Neural cell (in vitro differentiated cells): ENCODE measurements at regions not wholly inside any gene's neighbourhood (a gene's known extent, or its start where the extent isn't known, plus 50 kb on each side); places are given as distances from the start of the nearest gene placed in this dataset.

ENCODE experiments used
- H2AFZ ChIP-seq: fragments of 200-600, 300-800 bp; sonication (generic), shearing (Covaris generic); 2 replicates; pipeline ENCODE4 v1.6.0; 2014; ENCODE audit warnings: low read depth, mild to moderate bottlenecking, antibody characterized with exemption, low read length, moderate library complexity
- H3F3A ChIP-seq: fragments of 200-600 bp; shearing (Covaris generic); 2 replicates; pipeline ENCODE4 v1.6.1; 2016; ENCODE audit warnings: mild to moderate bottlenecking, moderate library complexity, mixed read lengths, antibody characterized with exemption, low read length; ENCODE audit not compliant: insufficient read depth, poor library complexity, severe bottlenecking
- H3K27ac ChIP-seq: fragments of 200-600, 300-800 bp; sonication (generic), shearing (Covaris generic); 2 replicates; pipeline ENCODE4 v1.5.1; 2014; ENCODE audit warnings: mild to moderate bottlenecking, low read length, moderate library complexity
- H3K27me3 ChIP-seq: fragments of 300-800, 200-600 bp; sonication (generic), shearing (Covaris generic); 2 replicates; pipeline ENCODE4 v1.6.0; 2014; ENCODE audit warnings: mild to moderate bottlenecking, low read depth, low read length, moderate library complexity; ENCODE audit not compliant: insufficient read depth
- H3K36me3 ChIP-seq: fragments of 300-800, 200-600 bp; sonication (generic), shearing (Covaris generic); 2 replicates; pipeline ENCODE4 v1.5.1; 2014; ENCODE audit warnings: mild to moderate bottlenecking, antibody characterized with exemption, low read length, moderate library complexity; ENCODE audit not compliant: insufficient read depth
- H3K4me2 ChIP-seq: fragments of 300-800, 200-600 bp; sonication (generic), shearing (Covaris generic); 2 replicates; pipeline ENCODE4 v1.6.0; 2014; ENCODE audit warnings: mild to moderate bottlenecking, low read length
- H3K4me3 ChIP-seq: fragments of 300-800, 200-600 bp; sonication (generic), shearing (Covaris generic); 2 replicates; pipeline ENCODE4 v1.5.1; 2014; ENCODE audit warnings: mild to moderate bottlenecking, low read length, moderate library complexity
- H3K79me2 ChIP-seq: fragments of 200-600 bp; shearing (Covaris generic); replicated peaks from 2 replicates; pipeline ENCODE4 v1.6.0; 2014; ENCODE audit warnings: mild to moderate bottlenecking, low read length, moderate library complexity; ENCODE audit not compliant: insufficient read depth
- H3K9ac ChIP-seq: fragments of 300-800, 200-600 bp; sonication (generic), shearing (Covaris generic); 2 replicates; pipeline ENCODE4 v1.6.1; 2016; ENCODE audit warnings: mild to moderate bottlenecking, low read length, mixed read lengths
- H3K9me2 ChIP-seq: fragments of 200-600 bp; shearing (Covaris generic); 2 replicates; pipeline ENCODE4 v1.6.1; 2016; ENCODE audit warnings: mild to moderate bottlenecking, low read length, mixed read lengths; ENCODE audit not compliant: insufficient read depth
- H3K9me3 ChIP-seq: fragments of 200-600, 300-800 bp; sonication (generic), shearing (Covaris generic); 2 replicates; pipeline ENCODE4 v1.6.1; 2016; ENCODE audit warnings: mild to moderate bottlenecking, mixed run types, low read length, moderate library complexity, mixed read lengths
- H4K20me1 ChIP-seq: fragments of 200-600 bp; shearing (Covaris generic); 2 replicates; pipeline ENCODE4 v1.6.1; 2016; ENCODE audit warnings: mild to moderate bottlenecking, mixed run types; ENCODE audit not compliant: insufficient read depth
- CTCF ChIP-seq: fragments of 450-650 bp; IDR thresholded peaks from 2 replicates; pipeline ENCODE4 v1.5.1; 2014; ENCODE audit warnings: antibody characterized with exemption, mild to moderate bottlenecking, moderate library complexity; ENCODE audit not compliant: poor library complexity, severe bottlenecking
- EP300 ChIP-seq: fragments of 450-650 bp; conservative IDR thresholded peaks from 2 replicates; pipeline ENCODE4 v1.6.1; 2014; ENCODE audit warnings: antibody characterized with exemption, mild to moderate bottlenecking, moderate library complexity; ENCODE audit not compliant: poor library complexity, severe bottlenecking
- EZH2 ChIP-seq: fragments of 200-600, 300-800 bp; shearing (Covaris generic), sonication (generic); IDR thresholded peaks from 2 replicates; pipeline ENCODE4 v1.6.1; 2014; ENCODE audit warnings: antibody characterized with exemption, low read length, borderline replicate concordance, mild to moderate bottlenecking; ENCODE audit not compliant: insufficient read depth, poor library complexity, severe bottlenecking
- MXI1 ChIP-seq: fragments of 450-650 bp; conservative IDR thresholded peaks from 2 replicates; pipeline ENCODE4 v1.6.1; 2014; ENCODE audit warnings: antibody characterized with exemption, mild to moderate bottlenecking; ENCODE audit not compliant: poor library complexity, severe bottlenecking
- POLR2AphosphoS5 ChIP-seq: IDR thresholded peaks from 2 replicates; pipeline ENCODE4 v1.6.1; 2012
- SMC3 ChIP-seq: fragments of 450-650 bp; conservative IDR thresholded peaks from 2 replicates; pipeline ENCODE4 v1.6.1; 2014; ENCODE audit warnings: antibody characterized with exemption, mild to moderate bottlenecking, moderate library complexity; ENCODE audit not compliant: poor library complexity
- TF ChIP-seq, protein P1 (sequence below): IDR thresholded peaks from 2 replicates; pipeline ENCODE4 v1.6.1; 2012; ENCODE audit warnings: borderline replicate concordance

DNA sequence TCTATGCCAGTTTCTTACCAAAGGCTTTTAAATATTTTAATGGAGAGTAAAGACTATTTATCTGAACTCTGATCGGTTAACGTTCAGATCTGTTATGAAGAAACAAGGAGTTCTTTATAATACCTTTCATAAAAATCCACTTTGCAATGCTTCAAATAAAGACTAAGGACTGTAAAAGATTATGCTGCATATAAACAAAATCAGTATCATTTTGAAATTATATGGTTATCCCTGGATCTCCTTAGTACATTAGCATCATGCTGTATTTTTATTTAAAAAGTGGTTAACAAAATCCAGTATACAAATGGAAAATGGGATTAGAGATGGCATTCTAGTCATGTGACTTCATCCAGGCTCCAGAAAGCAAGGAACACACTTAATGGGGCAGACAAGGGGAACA is 386.8 kb downstream of the LMO4 start:
- H4K20me1 ChIP-seq = no peaks in the 10 kb centered on the region
- no peak overlapping the region for H3K9ac ChIP-seq
- H3K4me3 ChIP-seq = no peak overlapping the region
- H3K79me2 ChIP-seq = no peaks in the 10 kb centered on the region
- H3K9me2 ChIP-seq = no peaks in the 10 kb centered on the region
- no peaks in the 10 kb centered on the region for H3K9me3 ChIP-seq
- no peak overlapping the region for H3K4me2 ChIP-seq
- no peaks in the 10 kb centered on the region for H3F3A ChIP-seq
- TF ChIP-seq, protein P1, sequence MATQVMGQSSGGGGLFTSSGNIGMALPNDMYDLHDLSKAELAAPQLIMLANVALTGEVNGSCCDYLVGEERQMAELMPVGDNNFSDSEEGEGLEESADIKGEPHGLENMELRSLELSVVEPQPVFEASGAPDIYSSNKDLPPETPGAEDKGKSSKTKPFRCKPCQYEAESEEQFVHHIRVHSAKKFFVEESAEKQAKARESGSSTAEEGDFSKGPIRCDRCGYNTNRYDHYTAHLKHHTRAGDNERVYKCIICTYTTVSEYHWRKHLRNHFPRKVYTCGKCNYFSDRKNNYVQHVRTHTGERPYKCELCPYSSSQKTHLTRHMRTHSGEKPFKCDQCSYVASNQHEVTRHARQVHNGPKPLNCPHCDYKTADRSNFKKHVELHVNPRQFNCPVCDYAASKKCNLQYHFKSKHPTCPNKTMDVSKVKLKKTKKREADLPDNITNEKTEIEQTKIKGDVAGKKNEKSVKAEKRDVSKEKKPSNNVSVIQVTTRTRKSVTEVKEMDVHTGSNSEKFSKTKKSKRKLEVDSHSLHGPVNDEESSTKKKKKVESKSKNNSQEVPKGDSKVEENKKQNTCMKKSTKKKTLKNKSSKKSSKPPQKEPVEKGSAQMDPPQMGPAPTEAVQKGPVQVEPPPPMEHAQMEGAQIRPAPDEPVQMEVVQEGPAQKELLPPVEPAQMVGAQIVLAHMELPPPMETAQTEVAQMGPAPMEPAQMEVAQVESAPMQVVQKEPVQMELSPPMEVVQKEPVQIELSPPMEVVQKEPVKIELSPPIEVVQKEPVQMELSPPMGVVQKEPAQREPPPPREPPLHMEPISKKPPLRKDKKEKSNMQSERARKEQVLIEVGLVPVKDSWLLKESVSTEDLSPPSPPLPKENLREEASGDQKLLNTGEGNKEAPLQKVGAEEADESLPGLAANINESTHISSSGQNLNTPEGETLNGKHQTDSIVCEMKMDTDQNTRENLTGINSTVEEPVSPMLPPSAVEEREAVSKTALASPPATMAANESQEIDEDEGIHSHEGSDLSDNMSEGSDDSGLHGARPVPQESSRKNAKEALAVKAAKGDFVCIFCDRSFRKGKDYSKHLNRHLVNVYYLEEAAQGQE = no peak
- no peak for TF ChIP-seq MXI1
- no peaks in the 10 kb centered on the region for H3K36me3 ChIP-seq
- no peak overlapping the region for H2AFZ ChIP-seq
- no peak overlapping the region for H3K27ac ChIP-seq
- H3K27me3 ChIP-seq = no peaks in the 10 kb centered on the region

DNA sequence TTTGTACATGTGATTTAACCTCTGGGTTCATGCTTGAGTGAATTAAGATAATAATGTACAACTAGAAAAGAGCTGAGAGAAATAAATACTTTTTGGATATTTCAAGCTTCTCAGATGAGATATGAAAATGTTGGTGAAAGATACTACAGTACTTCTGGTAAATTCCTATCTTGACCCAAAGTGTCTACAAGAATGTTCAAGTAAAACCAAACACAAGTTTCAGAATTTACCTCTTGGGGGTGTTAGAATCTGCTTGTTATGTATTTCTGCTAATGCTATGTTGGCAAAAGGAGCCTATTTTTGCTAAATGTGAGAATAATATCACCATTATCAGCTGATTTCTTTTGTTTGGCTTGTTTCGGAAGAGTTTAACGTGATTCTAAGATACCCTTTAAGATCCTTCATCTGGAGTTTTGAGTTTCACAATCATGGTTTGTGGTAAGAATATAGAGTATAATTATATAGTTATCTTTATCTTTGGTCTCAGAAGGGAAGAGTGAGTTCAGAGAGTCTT is 388.5 kb downstream of the LMO4 start:
- Histone ChIP-seq H3K9me3 (no peaks in the 10 kb centered on the region), H2AFZ (no peak overlapping the region), H3K36me3 (no peaks in the 10 kb centered on the region), H3F3A (no peaks in the 10 kb centered on the region), H3K9me2 (no peaks in the 10 kb centered on the region), H3K9ac (no peak overlapping the region), H4K20me1 (no peaks in the 10 kb centered on the region), H3K79me2 (no peaks in the 10 kb centered on the region), H3K4me2 (no peak overlapping the region), H3K27me3 (no peaks in the 10 kb centered on the region), H3K27ac (no peak overlapping the region), H3K4me3 (no peak overlapping the region)
- TF ChIP-seq EP300 = no peak
- TF ChIP-seq CTCF = no peak
- no peak for TF ChIP-seq POLR2AphosphoS5
- no peak for TF ChIP-seq EZH2
- TF ChIP-seq, protein P1 = no peak
- no peak for TF ChIP-seq SMC3
